HG03378 (cell line): ENCODE measurements at regions not wholly inside any gene's neighbourhood (a gene's known extent, or its start where the extent isn't known, plus 50 kb on each side); places are given as distances from the start of the nearest gene placed in this dataset.

Experiments
- ATAC-seq: cut with Tn5 transposase; IDR thresholded peaks from one replicate; pipeline ENCODE4 v1.9.1; 2021; ENCODE audit warnings: mild to moderate bottlenecking, moderate library complexity; ENCODE audit not compliant: unreplicated experiment

DNA sequence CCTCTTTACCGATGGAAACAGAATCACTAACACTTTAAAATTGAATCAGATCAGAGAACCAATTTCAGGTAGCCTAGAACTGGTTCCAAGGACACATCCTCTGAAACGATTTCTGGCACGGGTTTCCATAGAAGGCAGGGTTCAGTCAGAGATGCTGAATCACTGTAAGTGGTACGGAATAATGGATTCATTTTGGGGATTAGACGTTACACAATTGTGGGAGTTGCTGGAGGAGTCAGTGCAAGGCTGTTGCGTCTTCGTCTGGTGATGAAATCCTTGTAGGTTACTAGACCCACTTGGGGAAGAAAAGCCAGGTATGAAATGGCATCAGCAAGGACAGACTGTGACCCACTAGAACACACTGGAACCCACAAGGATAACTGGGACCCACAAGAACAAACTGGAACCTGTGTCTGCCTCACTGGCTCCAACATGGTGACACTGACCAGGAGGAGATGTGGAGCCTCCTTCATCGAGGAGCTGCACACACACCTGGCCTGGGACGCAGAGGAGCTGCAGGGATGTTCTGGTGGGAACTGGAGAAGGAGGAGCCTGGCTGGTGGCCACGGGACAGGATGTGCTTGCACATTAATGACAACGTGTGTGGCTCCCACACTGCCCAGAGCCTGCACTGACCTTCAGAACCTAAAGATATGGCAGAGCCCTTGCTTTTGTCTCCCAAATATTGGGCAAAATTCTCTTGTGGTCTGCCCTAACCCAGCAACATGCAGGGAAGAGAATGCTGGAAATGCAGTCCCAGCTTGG lies 105.1 kb downstream of the TRAPPC11 start:
- no peak for ATAC-seq

DNA sequence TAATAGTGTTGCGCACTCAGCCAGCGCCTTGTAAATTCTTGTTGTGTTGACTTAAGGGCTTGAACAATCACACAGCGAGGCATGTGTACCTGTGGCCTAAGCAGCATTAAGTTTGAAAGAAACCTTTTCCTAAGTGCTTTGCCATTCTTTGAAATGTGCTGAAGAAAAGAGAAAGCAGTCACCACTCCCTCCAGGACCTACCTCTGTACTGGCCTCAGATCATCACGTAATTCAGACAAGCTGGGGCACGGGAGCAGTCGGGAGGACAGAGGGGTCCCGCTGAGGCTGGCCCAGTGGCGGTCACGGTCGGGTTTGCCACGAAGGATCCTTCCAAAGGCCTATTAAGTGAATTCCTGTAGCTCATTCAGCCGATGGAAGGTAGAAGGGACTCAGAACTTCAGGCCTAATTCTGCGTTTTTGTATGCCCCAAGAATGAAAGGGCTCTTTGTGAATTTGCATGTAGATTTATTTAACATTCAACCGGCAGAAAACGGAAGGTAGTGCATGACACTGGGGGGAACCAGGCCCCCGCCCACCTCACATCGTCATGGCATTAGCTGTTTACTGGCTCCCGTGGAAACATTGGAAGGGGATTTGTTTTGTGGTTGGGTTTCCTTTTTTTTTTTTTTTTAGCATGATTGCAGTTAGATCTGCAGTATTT lies 106.3 kb downstream of the TRAPPC11 start:
- no peak for ATAC-seq

DNA sequence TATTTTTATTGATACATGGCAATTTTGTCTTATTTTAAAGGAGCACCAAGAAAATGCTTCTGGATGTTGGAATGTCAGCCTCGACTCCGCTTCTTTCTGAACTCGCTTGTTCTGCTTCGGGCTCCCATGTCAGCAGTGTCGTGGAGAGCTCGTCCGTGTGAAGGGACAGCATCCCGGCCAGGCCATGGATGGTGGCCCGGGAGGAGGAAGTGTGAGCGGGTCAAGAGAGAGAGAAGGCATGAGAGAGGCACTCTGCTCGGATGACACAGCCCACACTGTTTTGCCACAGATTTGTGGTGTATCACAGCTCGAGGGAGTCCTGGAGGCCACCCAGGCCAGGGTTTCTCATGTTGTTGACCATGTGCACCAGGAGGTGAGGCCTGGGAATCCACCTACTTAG lies 107.0 kb downstream of the TRAPPC11 start:
- ATAC-seq, result no peak

DNA sequence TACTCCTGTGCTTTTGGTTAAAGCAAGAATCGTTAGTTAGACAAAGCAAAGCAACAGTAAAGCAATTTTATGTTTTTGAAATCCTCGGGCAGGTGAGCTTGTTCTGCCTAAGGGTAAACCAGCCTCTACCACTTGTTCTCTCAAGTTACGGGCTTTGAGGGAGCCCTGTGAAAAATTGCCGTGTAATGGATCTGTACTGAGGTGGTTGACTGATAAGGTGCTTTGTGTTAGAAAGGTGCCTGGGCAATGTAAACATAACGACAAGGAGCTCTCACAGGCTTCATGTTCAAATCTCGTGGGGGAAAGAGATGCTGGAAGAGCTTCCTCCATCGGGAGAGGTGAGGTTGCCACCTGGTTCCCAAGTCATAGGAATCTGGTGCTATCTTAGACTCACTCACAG lies 111.8 kb downstream of the TRAPPC11 start:
- no peak for ATAC-seq

DNA sequence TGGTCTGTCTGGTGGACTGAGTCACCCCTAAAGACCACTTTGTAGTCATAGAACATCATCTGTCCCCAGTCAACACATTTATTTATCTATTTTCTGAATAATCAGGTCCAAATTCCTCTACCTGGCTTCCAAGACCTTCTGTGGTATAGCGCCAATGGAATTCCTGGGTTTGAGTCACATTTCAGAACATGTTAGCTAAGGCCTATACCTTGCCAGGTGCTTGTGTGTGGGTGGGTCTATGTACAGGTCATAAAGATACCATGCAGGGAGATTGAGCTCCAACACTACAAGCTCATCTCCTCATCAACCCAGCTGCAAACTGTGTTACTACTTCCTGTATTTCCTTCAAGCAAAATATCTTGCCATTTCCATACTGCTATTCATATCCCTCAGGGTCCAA lies 113.3 kb downstream of the TRAPPC11 start:
- no peak for ATAC-seq

DNA sequence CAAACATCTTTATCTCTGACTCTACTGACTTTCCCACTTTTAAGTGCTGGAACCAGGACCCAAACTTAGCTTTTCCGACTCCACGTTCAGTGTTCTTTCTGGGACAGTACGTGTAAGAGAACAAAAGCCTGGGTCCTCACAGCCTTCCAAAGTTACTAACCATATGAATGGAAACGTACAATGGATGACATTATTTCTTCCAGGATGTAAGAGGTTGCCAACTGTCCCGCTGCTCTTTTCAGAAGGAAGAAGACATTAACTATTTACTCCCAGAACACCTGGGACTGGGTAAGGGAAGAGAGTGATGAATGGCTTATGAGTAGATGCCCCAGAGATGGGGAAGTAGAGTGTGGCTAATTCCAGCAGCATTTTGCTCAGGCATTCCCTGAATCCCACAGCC lies 114.7 kb downstream of the TRAPPC11 start:
- ATAC-seq, result no peak

DNA sequence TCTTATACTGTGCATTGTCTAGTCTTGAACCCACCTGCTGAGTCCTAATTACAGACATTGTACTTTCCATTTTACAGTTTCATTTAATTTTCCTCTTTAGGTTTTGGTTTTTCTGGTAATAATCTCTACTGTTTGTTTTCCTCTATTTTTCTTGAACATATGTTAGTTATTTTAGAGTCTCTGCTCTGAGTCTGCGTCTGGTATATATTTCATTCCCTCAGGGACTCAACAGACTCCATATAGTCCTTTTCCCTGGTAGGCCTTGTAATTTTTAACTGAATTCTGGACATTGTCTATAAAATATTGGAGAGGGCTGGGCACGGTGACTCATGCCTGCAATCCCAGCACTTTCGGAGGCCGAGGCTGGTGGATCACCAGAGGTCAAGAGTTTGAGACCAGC lies 121.8 kb upstream of the STOX2 start:
- ATAC-seq, result no peak

DNA sequence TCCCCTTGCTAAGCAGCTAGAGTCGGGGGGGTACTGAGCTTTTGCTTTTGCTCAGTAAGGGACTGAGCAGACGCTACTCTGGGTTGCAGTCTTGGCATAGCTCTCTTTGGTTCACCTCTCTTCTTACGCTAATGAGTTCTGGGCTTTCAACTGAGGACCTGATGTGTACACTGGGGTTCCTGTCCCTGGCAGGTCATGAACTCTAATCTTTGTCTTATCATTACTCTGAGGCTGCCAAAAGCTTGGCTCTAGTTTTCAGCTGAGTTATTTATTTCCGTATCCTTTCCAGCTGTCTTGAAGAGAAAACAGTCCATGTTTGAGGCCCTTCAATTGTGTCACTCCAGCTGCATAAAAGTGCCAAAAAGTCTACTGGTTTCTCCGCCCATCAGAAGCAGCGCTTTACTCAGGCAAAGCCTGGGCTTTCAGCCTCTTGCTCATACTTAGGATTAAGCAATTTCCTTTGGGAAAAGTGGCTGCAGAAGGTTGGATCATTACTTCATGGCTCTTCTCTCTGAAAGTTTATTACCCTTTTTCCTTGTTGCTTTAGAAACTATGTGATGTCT lies 121.0 kb upstream of the STOX2 start:
- ATAC-seq, result no peak

DNA sequence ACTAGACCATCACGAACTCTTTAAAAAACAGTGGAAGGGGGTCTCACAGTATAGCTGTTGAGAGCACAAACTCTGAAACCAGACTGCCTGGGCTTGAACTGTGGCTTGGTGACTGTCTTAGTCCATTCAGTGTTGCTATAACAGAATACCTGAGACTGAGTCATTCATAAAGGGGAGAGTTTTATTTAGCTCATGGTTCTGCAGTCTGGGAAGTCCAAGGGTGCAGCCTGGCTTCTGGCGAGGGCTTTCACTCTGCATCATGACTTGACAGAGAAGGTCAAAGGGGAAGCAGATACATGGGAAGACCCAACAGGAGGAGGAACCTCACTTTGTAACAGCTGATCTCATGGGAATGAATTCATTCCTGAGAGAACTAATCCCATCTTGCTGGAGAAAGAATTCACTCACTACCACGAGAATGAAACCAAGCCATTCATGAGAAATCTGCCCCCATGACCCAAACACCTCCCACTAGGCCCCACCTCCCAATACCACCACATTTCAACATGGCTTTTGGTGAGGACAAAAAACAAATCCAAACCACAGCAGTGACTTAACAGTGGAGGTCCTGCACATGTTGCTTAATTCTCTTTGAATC lies 116.7 kb upstream of the STOX2 start:
- no peak for ATAC-seq

DNA sequence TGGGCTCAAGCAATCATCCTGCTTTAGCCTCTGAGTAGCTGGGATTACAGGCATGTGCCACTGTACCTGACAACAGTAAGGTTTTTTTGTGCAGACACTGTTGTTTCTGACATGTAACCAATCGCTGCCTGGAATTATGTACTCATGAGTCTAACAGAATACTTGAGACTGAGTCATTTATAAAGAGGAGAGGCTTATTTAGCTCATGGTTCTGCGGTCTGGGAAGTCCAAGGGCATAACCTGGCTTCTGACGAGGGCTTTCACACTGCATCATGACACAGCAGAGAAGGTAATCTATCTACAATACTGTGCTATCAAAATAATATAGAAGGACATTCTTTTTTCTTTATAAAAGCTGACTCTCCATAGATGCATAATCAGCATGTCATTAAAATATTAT lies 115.5 kb upstream of the STOX2 start:
- ATAC-seq, result no peak

DNA sequence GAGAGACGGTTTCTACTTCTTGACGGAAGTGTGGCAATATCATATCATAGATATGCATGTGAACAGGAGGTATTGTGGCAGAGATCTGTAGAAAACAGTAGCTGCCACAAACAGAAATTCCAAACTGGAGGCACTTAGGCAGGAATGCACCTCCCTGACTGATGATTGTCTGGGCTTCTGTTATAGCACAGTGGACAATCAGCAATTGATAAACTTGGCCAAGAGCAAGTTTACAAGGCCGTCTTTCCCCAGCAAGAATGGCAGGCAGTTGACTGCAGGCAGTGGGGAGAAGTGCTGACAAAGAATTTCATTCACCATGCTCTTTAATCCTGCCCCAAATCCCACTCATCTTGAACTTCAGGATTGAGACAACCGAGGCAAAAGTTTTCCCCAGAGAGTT lies 114.4 kb upstream of the STOX2 start:
- ATAC-seq, result no peak

DNA sequence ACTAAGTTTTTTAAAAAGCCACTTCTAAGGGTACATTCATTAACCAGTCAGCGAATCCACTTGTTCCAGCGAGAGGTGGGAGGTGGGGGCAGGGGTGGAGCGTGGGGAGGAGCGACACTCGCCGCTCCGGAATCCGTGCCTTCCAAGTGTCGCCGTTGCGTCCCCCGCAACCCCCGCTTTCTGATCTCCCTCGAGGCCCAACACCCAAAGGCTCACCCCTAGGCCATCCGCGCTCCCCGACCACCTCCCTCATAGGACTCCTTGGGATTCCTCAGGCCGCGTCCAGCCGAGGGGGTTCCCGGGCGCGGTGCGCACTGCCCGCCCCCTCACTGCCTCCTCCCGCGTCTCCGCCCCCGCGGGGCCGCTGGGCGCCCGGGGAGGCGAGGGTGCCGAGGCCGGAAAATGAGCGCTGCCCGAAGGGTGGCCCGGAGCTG lies 108.1 kb upstream of the STOX2 start:
- no peak for ATAC-seq

DNA sequence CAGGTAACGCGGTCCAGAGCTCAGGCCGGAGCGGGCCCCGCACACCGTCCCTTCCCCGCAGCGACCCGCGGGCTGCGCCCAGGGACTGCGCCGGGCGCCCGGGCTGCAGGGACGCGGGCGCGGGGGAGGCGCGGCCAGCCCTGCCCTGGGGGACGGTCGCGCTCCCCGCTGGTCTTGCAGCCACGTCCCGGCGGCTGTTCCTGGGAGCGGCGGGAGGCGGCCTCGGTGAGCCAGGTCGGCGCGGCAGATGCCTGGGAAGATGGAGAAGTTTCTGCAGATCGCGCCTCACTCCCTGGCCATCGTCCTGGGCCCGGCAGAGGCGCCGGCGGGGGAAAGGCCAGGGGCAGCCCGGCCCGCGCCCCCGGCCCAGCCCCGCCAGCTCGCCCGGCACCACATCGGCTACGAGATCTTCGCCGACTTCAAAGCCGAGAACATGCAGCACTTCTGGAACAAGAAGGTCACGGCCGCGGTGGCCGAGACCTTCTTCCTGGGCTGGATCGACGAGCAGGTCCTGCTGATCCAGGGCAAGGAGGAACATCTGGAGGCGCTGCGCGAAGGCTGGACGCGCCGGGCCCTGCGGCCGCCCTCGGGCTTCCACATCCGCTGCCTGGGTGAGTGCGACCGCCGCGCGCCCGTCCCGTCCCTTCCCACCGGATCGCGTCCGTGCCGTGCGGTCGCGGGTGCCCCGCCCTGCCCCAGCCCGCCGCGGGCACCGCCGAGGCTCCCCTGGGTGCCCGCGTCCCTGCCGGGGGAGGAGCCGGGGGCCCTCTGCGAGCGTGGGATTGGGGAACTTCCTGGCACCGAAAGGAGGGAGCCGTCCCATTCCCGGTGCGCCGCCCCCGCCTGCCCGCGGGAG lies 107.4 kb upstream of the STOX2 start:
- no peak for ATAC-seq

DNA sequence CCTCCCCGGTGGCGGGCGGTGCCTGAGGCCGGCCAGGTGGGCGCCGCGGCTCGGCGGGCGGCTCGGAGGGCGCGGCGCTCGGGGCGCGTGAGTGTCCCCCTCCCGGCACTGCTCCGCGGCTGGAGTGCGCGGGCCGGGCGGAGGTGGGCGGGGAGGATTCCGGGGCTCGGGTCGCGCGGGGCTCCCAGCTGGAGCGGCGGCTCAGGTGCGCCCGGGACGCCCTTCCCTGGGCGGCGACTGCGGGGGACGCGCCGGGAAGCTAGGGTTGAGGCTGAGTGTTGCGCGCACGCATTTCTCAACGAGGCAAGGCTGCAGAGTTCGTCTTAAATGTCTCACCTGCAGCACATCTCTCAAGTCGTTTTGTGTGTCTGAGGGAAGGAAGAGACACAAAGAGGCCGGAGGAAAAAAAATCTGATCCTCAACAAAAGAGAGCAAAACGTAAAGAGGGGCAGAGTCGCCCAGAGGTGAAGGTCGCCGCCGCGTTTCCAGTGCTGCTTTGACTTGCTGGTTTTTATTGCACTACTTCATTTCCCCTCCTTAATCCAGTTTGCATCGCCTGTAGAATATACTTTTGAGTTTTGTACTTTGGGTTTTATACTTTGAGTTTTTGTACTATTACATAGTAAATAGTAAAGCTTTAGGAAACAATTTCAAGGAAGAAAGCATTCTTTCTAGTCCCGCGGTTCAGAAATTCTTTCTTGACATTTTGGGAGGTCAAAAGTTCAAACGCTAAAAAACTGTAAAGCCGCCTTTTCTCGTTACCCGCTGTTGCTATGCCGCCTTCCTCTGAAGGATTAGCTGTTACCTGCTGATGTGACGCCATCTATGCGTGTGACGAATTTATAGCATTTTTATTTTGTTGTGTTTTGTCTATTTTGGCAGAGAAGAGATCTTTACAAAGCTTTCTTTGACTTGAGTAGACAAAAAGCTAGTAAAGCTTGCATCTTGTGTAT lies 106.5 kb upstream of the STOX2 start:
- ATAC-seq, result no peak

DNA sequence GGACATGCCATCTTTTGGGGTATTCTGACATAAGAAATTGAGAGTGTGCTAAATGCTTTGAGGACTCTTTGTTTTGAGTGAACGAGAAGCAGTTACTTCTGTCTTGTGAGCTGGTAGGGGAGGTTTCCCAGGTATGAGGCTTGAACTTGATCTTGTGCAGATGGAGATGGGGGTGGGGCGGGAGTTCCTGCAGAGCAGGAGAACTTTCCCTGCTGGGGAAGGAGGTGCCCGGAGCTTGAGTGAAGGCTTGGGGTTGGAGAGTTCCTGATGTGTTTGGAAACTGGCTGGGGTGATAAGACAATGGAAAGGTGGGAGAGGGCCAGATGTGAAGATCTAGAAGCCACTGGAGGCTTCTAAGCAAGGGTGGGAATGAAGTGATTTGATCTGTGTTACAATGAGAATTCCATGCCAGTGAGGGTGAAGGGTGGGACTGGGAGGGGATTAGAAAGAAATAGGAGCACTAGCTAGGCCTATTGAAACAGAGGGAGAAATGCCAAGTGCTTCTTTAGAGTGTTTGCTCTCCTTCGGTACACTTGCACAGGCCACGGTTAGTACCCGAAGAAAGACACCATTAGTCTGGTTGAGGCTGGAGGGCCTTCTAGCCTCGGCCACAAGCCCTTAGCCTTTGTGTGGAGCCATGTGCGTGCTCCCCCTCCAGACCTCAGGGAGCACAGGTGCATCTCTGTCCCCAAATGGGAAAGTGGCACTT lies 103.5 kb upstream of the STOX2 start:
- no peak for ATAC-seq

DNA sequence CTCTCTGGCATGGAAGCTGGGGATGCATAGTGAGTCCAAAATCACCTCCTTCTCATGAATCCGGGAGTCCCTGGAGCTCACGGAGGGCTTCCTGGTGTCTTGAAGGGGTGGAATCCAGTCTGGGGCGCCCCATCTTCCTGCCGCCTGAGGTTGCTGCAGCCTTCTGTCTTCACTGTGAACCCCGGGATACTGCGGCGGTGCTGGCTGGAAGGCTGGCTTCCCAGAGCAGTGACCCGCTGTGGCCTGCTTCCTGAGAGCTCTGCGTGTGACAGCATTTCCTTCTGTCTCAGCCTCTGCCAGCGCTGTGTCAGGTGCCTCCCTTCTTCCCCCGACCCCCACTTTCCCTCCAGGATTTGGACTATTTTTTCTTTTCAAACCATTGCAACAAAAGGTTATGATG lies 98.8 kb upstream of the STOX2 start:
- ATAC-seq, result no peak

DNA sequence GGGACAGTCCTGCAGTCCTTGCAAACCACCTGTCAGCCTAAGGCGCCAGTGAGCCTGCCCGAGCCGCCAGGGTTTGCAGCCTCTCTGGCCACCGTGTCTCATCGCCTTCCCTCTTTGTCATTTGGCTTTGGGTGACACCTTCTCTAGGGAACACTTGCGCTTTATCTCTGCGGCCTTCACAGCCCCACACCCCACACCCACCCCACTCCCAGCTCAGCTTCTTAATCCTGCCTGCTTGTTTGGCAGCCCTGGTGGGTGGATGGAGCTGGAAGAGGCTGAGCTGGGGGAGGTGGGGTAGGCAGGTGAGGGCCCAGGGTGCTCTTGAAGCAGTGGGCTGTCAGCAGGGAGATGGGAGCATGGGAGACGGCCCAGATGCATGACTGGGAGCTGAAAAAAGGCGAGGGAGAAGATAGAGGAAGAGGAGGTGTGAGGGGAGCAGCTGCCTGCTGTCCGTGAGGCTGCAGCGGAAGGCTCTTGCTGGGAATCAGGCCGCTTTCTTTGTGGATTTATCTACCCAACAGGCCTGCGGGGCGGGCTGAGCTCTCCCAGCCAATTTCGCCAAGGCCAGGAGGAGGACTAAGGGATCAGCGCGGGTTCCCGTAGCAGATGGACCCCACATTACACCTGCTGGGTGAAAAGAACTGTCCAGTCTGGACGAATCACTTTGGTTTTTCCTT lies 97.5 kb upstream of the STOX2 start:
- ATAC-seq, result no peak

DNA sequence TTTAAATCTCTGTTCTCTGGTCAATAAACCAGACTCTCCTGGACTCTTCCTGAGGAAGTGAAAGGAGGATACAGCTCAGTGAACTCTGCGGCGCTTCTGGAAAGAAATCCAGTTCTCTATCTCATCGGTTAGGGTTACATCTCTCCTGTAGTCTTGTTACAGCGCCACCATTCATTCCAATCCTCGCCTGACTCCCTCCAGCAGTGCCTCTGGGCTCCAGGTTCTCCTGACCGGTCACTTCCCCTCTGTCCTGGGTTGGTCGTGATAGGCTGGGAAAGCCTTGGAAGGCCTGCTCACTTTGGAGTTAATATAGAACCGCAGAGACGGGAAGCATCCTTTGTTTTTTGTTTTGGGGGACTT lies 97.0 kb upstream of the STOX2 start:
- no peak for ATAC-seq

DNA sequence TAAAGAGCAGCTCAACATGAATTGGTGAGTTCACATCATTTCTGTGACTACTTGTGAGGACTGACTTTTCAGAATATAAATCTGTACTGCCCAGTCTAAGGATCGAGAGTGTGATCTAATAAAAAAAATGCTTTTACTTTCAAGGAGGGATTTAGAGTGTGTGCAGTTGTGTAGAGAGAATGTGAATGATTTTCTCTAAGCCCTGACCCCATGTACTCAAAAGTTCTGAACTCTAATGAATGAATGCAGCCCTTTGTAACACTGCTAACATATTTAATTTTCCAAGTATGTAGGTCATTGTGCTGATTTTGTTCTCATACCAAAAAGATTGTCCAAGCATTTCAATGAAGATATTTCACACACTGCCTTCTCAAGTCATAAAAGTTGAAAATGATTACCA lies 92.5 kb upstream of the STOX2 start:
- ATAC-seq, result no peak
